ENCODE measurements at regions not wholly inside any gene's neighbourhood (a gene's known extent, or its start where the extent isn't known, plus 50 kb on each side); places are given as distances from the start of the nearest gene placed in this dataset.

- Histone ChIP-seq H3K9me3 (no peaks in the 10 kb centered on the region), H3K4me3 (no peak overlapping the region), H3K4me1 (no peaks in the 10 kb centered on the region), H3K27me3 (no peaks in the 10 kb centered on the region), H3K27ac (no peak overlapping the region), H3K36me3 (no peaks in the 10 kb centered on the region)
- TF ChIP-seq CTCF (IDR thresholded peaks at IDR 0.05), result no peak
- intact Hi-C loops (cut with DNase I), result no loop called here
- no peak for DNase-seq (ENCODE audit: low spot score in 2 of 2)
Observed at GRCh38 chr3:176491084-176491483, 706.2 kb downstream of the TBL1XR1 start.

GRCh38 chr3:176490357-176490756 is 706.9 kb downstream of the TBL1XR1 start:
- no peak overlapping the region for H3K4me3 ChIP-seq
- no peaks in the 10 kb centered on the region for H3K27me3 ChIP-seq
- H3K4me1 ChIP-seq, result no peaks in the 10 kb centered on the region
- no peak overlapping the region for H3K27ac ChIP-seq
- TF ChIP-seq CTCF (IDR thresholded peaks at IDR 0.05), result no peak
- no peak for DNase-seq (ENCODE audit: low spot score in 2 of 2)
- no peaks in the 10 kb centered on the region for H3K36me3 ChIP-seq
- intact Hi-C loops (cut with DNase I), result no loop called here
- no peaks in the 10 kb centered on the region for H3K9me3 ChIP-seq

GRCh38 chr3:176479248-176479647 is 718.0 kb downstream of the TBL1XR1 start:
- no peaks in the 10 kb centered on the region for H3K36me3 ChIP-seq
- no peak for TF ChIP-seq CTCF (IDR thresholded peaks at IDR 0.05)

GRCh38 chr3:176469694-176470205 is 727.5 kb downstream of the TBL1XR1 start:
- Histone ChIP-seq H3K27ac (no peak overlapping the region), H3K4me3 (no peak overlapping the region), H3K9me3 (no peaks in the 10 kb centered on the region), H3K27me3 (no peaks in the 10 kb centered on the region), H3K4me1 (no peaks in the 10 kb centered on the region), H3K36me3 (no peaks in the 10 kb centered on the region)
- intact Hi-C loops (cut with DNase I), result no loop called here
- DNase-seq (ENCODE audit: low spot score in 2 of 2), result no peak
- TF ChIP-seq CTCF (IDR thresholded peaks at IDR 0.05), result no peak

More at GRCh38 chr3:176479248-176479647, 718.0 kb downstream of the TBL1XR1 start:
- no peaks in the 10 kb centered on the region for H3K27me3 ChIP-seq
- no peak overlapping the region for H3K4me3 ChIP-seq
- no peaks in the 10 kb centered on the region for H3K9me3 ChIP-seq
- H3K27ac ChIP-seq, result no peak overlapping the region
- H3K4me1 ChIP-seq, result no peaks in the 10 kb centered on the region
- DNase-seq (ENCODE audit: low spot score in 2 of 2), result no peak
- intact Hi-C loops (cut with DNase I), result no loop called here

GRCh38 chr3:176463610-176464009 is 733.7 kb downstream of the TBL1XR1 start:
- DNase-seq (ENCODE audit: low spot score in 2 of 2), result no peak
- no peak for TF ChIP-seq CTCF (IDR thresholded peaks at IDR 0.05)
- intact Hi-C loops (cut with DNase I), result no loop called here
- H3K27ac ChIP-seq, result no peak overlapping the region
- H3K36me3 ChIP-seq, result no peaks in the 10 kb centered on the region
- no peaks in the 10 kb centered on the region for H3K9me3 ChIP-seq
- H3K27me3 ChIP-seq, result no peaks in the 10 kb centered on the region
- no peaks in the 10 kb centered on the region for H3K4me1 ChIP-seq
- H3K4me3 ChIP-seq, result no peak overlapping the region

GRCh38 chr3:176447369-176447768 is 749.9 kb downstream of the TBL1XR1 start:
- no peaks in the 10 kb centered on the region for H3K4me1 ChIP-seq
- intact Hi-C loops (cut with DNase I), result no loop called here
- H3K36me3 ChIP-seq, result no peaks in the 10 kb centered on the region
- H3K27ac ChIP-seq, result no peak overlapping the region
- TF ChIP-seq CTCF (IDR thresholded peaks at IDR 0.05), result no peak
- H3K4me3 ChIP-seq, result no peak overlapping the region
- H3K27me3 ChIP-seq, result no peaks in the 10 kb centered on the region
- no peak for DNase-seq (ENCODE audit: low spot score in 2 of 2)
- H3K9me3 ChIP-seq, result no peaks in the 10 kb centered on the region
